GM19452 (cell line): ENCODE measurements at regions not wholly inside any gene's neighbourhood (a gene's known extent, or its start where the extent isn't known, plus 50 kb on each side); places are given as distances from the start of the nearest gene placed in this dataset.
"Not testable (repeated sequence)": the region's sequence is repeated elsewhere in the genome, so short reads cannot be mapped to it uniquely, and the experiment has no call there.

Experiments
- ATAC-seq: cut with Tn5 transposase; IDR thresholded peaks from one replicate; pipeline ENCODE4 v1.9.1; 2021; ENCODE audit not compliant: unreplicated experiment

DNA sequence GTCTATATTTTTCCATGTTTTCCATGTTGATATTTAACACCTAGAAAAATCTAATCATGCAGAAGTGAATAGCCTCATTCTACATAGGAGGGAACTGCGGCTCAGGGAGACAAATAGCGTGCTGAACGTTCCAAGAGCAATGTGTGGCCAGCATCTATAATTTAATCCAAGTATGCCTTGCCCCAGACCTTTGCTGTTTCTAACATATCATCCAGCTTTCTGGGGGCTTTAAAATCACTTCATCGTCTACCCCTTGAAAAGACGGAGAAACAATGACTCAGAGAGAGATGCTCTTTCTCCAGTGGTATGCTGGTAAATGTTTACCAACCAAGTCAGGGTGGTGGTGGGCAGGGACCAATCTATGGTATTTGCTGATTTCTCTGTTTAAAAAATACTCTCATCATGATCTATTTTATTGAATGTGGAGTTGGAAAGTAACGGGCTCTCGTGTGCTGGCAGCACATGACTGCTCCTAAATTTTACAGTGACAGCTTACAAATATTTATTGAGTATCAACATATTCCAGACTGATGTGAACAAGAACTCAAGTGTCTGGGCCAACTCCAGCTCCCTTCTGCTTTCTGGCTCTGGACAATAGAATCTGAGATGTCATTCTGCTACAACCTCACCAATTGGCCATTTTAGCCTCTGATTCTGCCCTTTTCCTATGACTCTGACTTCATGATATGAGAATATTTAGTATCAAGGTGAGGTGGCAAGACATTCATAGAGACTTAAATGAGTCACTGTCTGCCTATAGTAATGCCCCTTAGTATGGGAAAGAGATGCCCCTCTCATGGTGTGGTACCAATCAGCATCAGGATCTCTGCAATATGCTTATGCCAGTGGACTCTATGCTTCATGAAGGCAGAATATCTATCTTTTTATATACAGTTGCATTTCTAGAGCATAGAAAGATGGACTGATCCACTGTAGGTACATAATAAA is 407.4 kb upstream of the TNC start:
- ATAC-seq: no peak

DNA sequence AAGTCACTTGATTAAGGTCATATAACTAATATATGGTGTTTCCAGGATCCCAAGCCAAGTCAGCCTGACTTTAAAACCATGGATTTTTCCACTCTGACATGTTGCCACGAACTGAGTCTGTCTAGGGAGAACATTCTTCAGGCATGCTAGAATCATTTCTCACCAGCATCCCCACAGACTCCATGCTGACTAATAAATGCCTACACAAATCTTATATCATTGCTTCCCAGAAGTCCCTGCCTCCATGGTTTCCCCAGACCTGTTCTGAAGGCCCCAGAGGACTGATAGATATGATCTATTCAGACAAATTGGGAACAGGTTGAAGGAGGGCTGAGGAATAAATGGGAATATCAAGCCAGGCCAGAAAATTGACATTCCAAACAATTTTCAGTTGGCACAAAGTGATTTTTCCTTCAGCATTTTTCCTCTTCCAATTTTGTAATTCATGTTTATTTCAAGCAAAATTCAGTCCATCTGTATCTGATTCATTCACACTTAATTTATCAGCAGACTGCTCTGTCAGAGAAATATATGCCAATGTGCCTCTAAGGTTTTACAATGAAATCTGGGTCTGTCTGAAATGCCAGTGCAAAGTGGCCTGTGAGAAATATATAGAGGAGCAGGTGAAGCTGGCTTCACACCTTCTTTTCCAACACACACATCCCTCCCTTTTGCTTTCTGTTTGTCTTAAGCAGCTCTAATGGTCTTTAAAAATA is 413.6 kb upstream of the TNC start:
- no peak for ATAC-seq

DNA sequence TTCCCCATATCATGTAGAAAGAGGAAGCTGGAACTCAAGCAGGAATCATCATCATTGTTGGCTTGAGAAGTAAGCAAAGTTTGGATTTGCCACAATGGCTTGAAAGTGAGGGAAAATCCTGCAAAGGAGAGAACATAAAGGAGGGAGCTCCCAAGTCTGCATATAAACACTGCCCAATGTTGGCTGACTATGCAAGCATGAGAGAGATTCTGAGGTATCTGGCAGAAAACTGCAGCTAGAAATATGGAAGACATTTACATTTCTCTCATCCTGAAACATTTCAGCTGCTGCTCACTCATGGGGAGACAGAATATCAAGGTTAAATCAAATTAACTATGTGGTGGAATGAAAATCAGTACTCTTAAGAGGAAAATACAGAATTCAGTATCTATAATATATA is 415.6 kb upstream of the TNC start:
- ATAC-seq: no peak

DNA sequence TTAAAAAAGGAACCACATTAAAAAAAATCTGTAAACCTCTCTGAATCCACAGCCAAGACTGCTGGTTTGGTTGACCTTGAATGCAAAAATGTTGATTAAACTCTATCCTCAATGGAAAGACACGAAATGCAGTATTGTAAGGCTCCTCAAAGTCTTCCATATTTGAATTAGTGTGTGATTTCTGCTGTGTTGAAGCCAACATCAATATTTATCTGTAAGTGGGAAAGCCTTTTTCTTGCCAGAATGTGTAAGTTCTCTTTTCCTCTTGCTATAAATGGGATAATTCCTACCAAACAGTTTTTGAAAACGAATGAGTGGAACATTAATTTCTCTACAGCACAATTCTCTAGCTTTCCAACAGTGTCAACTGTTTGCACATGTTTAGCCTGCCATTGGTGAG is 422.1 kb upstream of the TNC start:
- no peak for ATAC-seq

DNA sequence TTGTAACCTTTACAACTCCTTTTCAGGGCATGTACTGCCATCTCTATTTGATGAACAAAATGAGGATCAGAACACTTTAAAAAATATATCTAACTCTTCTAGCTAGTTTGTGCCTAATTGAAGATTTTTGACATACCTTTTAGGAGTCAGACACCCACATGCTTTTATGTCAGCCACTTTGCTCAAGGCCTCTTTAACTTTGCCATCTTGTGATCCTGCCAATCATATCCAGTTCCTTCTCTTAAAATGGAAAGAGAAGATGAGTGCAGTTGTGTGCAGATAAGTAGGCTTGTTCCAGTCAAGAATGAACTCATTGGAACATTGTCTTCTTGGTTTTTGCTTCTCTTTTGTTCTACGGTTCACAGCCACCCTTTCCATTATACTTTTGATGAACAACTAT is 425.6 kb upstream of the TNC start:
- ATAC-seq: no peak

DNA sequence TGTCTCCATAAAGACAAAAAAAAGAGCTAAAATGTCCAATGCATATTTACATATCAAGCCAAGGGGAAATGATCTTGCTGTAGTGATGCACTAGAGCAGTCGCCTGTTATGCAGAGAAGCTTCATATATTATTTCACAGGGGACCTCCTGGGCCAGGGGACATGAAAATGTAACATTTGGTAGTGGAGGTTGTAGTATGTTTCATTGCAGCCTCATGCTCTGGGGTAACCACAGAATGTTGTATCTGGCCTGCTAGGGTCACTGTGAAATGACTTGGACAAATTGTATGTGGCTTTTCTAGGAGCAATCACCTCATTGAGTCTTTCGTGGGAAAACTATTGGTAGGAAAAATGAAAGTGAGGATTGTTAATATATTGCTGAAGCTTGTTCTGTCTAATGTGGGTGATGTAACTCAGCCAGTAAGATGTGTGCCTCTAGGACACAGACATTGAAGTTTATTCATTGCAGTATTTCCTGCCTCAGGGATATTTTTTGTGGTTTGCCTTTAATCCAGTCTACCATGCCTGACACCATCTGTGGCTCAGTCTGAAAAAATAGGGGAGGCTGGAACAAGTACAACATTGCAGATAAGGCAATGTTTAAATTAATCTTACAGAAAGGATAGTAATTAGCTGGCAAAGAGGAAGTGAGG is 430.8 kb upstream of the TNC start:
- no peak for ATAC-seq

DNA sequence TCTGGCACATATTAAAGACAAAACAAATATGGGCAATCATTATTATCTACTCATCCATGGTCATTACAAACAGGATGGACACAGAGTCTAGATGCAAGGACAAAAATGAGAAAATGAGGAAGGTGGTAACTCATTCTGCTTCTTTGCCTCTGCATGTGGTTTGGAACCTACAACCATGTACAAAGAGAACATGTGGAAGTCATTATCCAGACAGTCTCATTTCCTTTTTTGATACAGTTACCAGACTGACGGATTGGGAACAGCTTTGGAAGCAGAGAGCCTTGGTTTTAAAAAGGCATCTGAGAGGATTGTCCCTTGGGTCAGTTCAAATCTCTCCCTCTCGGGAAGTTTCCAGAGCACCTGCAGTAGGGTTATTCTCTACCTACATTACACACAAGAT is 433.4 kb upstream of the TNC start:
- no peak for ATAC-seq

DNA sequence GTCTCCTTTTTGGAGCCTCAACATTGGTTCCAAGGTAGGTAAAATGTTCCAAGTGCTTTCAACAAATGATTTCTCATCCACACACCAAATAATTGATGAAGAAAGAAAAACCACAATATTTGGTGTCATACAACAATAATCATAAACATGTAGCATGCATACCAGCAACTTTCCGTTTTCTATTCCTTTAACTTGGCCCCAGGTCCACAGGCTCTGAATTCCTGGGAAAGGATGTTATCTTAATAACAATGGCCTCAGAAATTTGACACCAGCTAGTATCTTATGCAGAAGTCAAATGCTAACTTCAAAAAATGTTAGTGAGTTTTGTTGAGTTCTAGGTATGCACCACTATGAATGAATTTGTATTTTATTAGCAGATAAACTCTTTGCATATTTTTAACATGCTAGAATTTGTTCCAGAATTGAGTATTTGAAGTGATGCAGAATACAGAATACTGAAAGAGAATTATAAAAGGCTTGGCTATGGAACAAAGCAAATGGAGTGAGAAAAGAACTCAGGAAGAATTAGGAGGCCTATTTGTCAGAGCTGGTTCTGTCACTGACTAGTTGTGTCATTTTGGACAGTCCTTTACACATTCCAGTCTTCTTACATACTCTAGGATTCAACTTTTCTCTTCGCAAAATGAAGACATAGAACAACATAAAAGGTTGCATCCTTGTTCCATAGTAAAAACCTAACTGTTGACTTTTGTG is 435.3 kb upstream of the TNC start:
- ATAC-seq: no peak

DNA sequence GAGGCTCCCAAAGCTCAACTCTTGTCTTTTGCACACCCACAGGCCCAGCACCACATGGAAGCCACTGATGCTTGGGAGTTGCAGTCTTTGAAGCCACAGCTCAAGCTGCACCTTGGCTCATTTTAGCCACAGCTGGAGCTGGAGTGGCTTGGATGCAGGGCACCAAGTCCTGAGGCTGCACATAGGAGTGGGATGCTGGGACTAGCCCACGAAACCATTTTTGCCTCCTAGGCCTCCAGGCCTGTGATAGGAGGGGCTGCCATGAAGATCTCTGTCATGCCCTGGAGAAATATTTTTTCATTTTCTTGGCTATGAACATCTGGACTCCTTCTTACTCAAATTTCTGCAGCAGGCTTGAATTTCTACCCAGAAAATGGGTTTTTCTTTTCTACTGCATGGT is 438.5 kb upstream of the TNC start:
- ATAC-seq: no peak

DNA sequence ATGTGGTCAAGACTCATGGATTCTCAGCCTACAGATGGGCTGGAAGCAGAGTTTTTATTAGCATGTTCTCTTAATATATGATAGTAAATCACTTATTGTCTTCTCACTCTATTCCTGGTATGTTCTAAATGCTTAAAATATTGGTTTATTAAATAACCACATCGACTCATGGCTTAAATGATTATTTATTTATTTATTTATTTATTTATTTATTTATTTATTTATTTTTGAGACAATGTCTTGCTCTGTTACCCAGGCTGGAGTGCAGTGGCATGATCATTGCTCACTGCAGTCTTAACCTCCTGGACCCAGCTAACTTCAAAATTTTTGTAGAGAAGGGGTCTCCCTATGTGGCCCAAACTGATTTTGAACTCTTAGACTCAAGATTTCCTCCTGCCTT is 457.2 kb upstream of the TNC start:
- ATAC-seq: no peak

DNA sequence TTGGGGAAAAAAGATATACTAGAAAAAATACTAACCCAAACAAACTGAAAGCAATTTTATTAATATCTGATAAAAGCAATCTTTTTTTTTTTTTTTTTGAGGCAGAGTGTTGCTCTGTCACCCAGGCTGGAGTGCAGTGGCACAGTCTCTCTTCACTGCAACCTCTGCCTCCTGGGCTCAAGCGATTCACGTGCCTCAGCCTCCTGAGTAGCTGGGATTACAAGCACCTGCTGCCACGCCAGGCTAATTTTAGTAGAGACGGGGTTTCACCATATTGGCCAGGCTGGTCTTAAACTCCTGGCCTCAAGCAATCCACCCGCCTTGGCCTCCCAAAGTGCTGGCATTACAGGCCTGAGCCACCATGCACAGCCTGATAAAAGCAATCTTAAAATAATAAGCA is 467.5 kb upstream of the TNC start:
- not testable (repeated sequence) for ATAC-seq

DNA sequence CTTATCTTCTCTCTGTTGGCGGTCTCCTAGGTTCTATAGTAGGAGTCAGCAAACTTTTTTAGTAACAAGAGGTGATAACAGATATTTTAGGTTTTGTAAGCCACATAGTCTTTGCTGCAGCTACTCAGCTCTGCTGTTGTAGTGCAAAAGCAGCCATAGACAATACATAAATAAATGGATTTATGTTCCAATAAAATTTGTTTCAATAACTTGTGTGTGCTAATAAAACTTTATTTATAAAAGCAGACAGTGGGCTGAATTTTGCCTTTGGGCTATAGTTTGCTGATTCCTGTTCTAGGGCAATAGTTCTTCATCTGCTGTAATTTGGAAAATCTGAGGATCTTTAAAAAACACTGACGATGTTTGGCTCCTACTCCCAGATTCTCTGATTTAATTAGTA is 469.4 kb upstream of the TNC start:
- ATAC-seq: no peak

DNA sequence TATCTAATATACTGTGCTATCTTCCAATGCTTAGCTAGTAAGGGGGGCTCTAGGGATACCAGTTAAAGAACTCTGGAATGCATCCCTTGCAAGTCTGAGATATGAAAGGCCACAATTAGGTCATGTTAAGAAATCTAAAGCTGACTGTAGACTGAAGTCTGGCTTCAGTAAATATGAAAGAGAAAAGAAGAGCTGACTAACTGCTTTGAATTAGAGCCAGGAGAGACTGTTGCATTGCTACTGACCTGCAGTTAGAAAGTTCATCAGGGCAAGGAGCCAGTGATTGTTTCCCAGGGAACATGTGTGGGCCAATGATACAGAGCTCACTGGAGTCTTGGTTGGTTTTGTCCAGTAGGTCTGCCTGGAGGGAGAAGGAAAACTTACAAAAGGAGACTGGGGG is 472.1 kb upstream of the TNC start:
- no peak for ATAC-seq

DNA sequence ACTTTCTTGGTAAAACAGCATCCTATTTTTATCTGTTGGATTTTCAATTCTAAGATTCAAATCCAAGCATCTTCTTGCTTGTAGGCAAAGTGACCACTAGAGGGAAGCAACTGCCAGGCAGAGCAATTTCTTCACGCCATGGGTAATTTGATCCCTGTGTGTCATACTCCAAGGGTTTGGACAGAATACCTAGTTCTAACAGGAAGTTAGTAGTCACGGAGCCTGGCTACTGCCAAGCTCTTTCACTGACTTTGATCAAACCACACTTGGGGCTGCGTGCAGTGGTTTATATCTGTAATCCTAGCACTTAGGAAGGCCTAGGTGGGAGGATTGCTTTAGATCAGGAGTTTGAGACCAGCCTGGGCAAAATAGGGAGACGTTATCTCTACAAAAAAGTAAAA is 473.6 kb upstream of the TNC start:
- ATAC-seq: no peak

DNA sequence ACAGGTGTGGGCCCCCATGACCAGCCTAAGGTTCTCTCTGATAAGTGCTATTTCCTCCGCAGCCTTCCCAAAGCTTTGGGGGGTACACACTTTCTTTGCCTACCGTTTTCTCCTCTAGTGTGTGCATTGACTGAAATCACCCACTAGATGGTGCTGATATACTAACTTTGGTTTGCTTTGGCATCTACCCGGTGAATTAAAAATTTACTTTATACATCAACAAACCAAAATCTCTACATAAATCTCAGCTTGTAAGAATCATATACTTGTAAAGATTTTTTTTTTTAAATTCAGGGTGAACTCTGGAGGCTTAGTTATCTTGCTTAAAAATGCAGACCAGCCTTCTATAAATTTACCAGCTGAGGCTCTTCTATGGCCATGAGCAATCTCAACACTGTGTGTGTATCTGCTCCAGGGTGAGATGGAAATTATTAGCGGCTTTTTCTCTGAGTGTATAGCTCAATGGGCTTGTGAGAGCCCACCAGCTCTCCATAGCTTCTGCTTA is 475.7 kb upstream of the TNC start:
- ATAC-seq: no peak

DNA sequence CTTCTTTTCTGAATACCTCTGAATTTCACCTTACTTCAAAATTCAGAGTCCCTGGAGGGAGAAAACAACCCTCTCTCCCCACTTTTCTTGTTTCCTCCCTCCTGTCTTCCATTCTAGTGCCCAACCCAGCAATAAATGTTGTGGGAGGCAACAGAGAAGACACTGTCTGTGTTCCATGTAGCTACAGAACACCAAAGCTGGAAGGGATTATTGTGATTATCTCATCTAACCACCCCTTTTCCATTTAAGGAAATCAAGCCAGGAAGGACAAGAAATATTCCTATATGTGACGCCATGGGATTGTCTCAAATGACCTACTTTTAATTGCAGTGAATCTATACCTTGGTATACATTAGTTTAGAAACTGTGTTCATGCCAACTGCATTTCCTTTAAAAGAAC is 476.6 kb upstream of the TNC start:
- ATAC-seq: no peak

DNA sequence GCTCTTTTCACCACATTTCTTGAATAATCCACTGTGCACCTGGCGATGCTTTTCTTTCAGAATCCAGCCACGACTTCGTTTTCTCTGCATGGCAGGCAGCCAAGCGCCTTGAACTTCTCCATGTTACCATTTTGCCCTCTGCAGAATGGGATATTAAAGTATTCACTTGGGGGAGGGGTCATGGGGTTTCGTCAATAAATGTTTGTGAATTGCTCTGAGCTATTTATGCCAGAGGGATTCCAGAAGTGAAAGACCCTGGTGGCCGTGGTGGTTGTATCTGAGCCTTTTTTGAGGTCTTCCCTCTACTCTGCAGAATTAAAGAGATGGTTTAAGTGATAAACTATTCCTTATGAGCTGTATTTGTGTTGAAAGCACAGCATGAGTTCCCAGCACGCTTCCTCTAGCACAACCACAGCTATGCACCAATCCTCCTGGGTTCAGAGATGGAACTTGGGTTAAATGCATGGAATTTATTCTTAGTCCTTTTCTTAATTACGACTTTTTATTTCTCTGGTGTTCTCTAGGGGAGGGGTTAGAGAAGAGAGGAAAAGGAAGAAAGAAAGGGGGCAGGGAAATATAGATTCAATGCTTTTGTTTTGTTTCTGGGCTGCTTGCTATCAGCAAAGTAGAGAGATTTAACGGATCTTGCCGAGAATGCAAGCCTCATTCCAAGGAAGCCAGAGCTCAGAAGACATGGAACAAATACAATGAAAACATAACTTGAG is 478.2 kb upstream of the TNC start:
- ATAC-seq: no peak

DNA sequence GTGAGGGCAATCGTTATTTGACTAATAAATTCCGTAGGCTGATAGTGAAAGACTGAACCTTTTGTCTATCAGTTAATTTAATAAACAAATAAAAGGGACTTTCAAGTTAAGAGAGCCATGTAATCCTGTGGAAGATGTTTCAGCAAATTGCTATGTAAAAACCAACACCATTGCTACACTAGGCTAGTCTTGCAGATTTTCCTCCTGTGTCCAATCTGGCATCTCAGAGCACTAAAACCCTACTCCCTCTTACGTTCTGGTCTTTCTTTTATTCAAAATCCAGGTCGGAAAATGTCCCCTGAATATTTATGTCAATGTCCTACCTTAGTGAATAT is 478.8 kb upstream of the TNC start:
- ATAC-seq: no peak

DNA sequence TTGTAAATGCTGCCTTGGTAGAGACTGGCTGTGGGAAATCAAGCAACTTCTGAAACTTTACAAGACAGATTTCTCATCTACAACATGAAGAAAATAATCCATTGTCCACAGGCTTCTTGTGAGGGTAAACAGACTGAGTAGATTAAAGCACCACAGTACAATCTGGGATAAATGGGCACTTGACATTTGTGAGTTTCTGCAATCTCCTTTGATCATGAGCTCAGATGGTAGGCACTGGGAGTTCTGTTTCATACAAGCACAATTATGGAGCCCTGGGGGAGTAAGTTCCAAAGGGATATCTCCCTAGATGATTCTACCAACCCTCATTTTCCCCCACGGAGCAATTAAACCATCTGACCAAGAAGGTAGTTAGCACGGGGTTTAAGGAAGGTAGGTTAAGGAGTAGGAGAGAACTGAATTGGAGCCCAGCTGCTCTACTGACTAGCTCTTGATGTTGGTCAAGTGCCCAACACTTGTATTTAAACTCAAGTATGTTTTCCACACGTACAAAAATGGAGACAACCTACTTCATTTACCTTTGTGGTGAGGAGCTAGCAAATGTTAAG is 479.5 kb upstream of the TNC start:
- no peak for ATAC-seq

DNA sequence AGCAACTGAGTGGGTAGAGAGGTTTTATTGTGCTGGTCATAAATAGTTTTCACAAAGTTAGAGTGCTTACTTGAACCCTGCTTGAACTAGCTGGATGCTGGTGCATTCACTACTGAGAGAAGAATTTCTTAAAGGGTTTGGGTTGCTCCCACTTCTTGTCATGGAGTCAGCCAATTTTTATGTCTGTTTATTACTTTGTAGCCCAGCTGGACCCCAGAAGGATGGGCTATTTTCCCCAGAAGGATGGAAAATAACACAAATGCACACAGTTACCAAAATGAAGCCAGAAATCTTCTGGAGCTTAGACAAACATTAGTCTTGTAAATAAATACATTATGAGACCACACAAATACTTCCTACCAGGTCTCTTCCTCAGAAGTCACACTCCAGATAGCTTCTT is 480.8 kb upstream of the TNC start:
- no peak for ATAC-seq
